Testis (tissue), 2 donors: ENCODE measurements at regions not wholly inside any gene's neighbourhood (a gene's known extent, or its start where the extent isn't known, plus 50 kb on each side); places are given as distances from the start of the nearest gene placed in this dataset.

Experiments used
- CTCF ChIP-seq, 3 experiments: fragments of 450-650 bp in 2 of 3; fragments of 200-600 bp in 1 of 3; sonication (generic) in 1 of 3; IDR thresholded peaks; one replicate each; pipeline ENCODE4 v1.5.1; 2016 to 2019; ENCODE audit warnings: antibody characterized with exemption in 3 of 3, mild to moderate bottlenecking in 2 of 3, moderate library complexity in 1 of 3
- POLR2A ChIP-seq: fragments of 450-650 bp; IDR thresholded peaks from one replicate; pipeline ENCODE4 v1.6.1; 2017; ENCODE audit warnings: antibody characterized with exemption, mild to moderate bottlenecking, moderate library complexity

GRCh38 chr18:10134204-10134603, 220.4 kb downstream of the VAPA start:
- TF ChIP-seq CTCF (IDR thresholded peaks at IDR 0.05), result no peak
- no peak for TF ChIP-seq POLR2A
